ENCODE measurements at regions not wholly inside any gene's neighbourhood (a gene's known extent, or its start where the extent isn't known, plus 50 kb on each side); places are given as distances from the start of the nearest gene placed in this dataset.

- H3K27me3 ChIP-seq (ENCODE audit: insufficient read depth, poor library complexity, severe bottlenecking) = no peaks in the 10 kb centered on the region
- H3K27ac ChIP-seq (replicated peaks) = no peak overlapping the region
- TF ChIP-seq SPI1 (IDR thresholded peaks at IDR 0.05; ENCODE audit: borderline replicate concordance, low read depth) = peak; percentile 97
- TF ChIP-seq, protein P1, sequence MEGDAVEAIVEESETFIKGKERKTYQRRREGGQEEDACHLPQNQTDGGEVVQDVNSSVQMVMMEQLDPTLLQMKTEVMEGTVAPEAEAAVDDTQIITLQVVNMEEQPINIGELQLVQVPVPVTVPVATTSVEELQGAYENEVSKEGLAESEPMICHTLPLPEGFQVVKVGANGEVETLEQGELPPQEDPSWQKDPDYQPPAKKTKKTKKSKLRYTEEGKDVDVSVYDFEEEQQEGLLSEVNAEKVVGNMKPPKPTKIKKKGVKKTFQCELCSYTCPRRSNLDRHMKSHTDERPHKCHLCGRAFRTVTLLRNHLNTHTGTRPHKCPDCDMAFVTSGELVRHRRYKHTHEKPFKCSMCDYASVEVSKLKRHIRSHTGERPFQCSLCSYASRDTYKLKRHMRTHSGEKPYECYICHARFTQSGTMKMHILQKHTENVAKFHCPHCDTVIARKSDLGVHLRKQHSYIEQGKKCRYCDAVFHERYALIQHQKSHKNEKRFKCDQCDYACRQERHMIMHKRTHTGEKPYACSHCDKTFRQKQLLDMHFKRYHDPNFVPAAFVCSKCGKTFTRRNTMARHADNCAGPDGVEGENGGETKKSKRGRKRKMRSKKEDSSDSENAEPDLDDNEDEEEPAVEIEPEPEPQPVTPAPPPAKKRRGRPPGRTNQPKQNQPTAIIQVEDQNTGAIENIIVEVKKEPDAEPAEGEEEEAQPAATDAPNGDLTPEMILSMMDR (IDR thresholded peaks at IDR 0.05; ENCODE audit: insufficient read depth, low read length) = no peak
- no peak for DNase-seq (ENCODE audit: low read depth in 1 of 2, low spot score in 1 of 2)
- no peak overlapping the region for H3K4me3 ChIP-seq (replicated peaks; ENCODE audit: insufficient read depth, low read length)
Observed at GRCh38 chr12:24705741-24706358, 243.1 kb downstream of the BCAT1 start.

GRCh38 chr12:24705216-24705615 lies 243.7 kb downstream of the BCAT1 start:
- no peak overlapping the region for H3K4me3 ChIP-seq (replicated peaks; ENCODE audit: insufficient read depth, low read length)
- DNase-seq (ENCODE audit: low read depth in 1 of 2, low spot score in 1 of 2) = no peak
- H3K27ac ChIP-seq (replicated peaks) = no peak overlapping the region
- no peaks in the 10 kb centered on the region for H3K27me3 ChIP-seq (ENCODE audit: insufficient read depth, poor library complexity, severe bottlenecking)
- no peak for TF ChIP-seq GABPA (IDR thresholded peaks at IDR 0.05; ENCODE audit: low read depth)
- TF ChIP-seq POLR2AphosphoS5 (IDR thresholded peaks at IDR 0.05; ENCODE audit: low read depth) = no peak
- no peak for TF ChIP-seq SPI1 (IDR thresholded peaks at IDR 0.05; ENCODE audit: borderline replicate concordance, low read depth)
- TF ChIP-seq, protein P1 (IDR thresholded peaks at IDR 0.05; ENCODE audit: insufficient read depth, low read length) = no peak
- no peak for TF ChIP-seq REST (IDR thresholded peaks at IDR 0.05; ENCODE audit: insufficient replicate concordance, low read depth)

GRCh38 chr12:24701343-24701742 lies 247.6 kb downstream of the BCAT1 start:
- no peak for DNase-seq (ENCODE audit: low read depth in 1 of 2, low spot score in 1 of 2)
- TF ChIP-seq REST (IDR thresholded peaks at IDR 0.05; ENCODE audit: insufficient replicate concordance, low read depth) = no peak
- TF ChIP-seq GABPA (IDR thresholded peaks at IDR 0.05; ENCODE audit: low read depth) = no peak
- TF ChIP-seq POLR2AphosphoS5 (IDR thresholded peaks at IDR 0.05; ENCODE audit: low read depth) = no peak
- TF ChIP-seq SPI1 (IDR thresholded peaks at IDR 0.05; ENCODE audit: borderline replicate concordance, low read depth) = no peak
- TF ChIP-seq, protein P1 (IDR thresholded peaks at IDR 0.05; ENCODE audit: insufficient read depth, low read length) = no peak

GRCh38 chr12:24698972-24699371 lies 249.9 kb downstream of the BCAT1 start:
- TF ChIP-seq GABPA (IDR thresholded peaks at IDR 0.05; ENCODE audit: low read depth) = no peak
- TF ChIP-seq, protein P1 (IDR thresholded peaks at IDR 0.05; ENCODE audit: insufficient read depth, low read length) = no peak
- TF ChIP-seq POLR2AphosphoS5 (IDR thresholded peaks at IDR 0.05; ENCODE audit: low read depth) = no peak
- no peak for TF ChIP-seq REST (IDR thresholded peaks at IDR 0.05; ENCODE audit: insufficient replicate concordance, low read depth)
- TF ChIP-seq SPI1 (IDR thresholded peaks at IDR 0.05; ENCODE audit: borderline replicate concordance, low read depth) = no peak
- DNase-seq (ENCODE audit: low read depth in 1 of 2, low spot score in 1 of 2) = no peak

More at GRCh38 chr12:24701343-24701742, 247.6 kb downstream of the BCAT1 start:
- H3K27ac ChIP-seq (replicated peaks) = no peak overlapping the region
- H3K4me3 ChIP-seq (replicated peaks; ENCODE audit: insufficient read depth, low read length) = no peak overlapping the region
- no peaks in the 10 kb centered on the region for H3K27me3 ChIP-seq (ENCODE audit: insufficient read depth, poor library complexity, severe bottlenecking)

More at GRCh38 chr12:24698972-24699371, 249.9 kb downstream of the BCAT1 start:
- H3K4me3 ChIP-seq (replicated peaks; ENCODE audit: insufficient read depth, low read length) = no peak overlapping the region
- H3K27ac ChIP-seq (replicated peaks) = no peak overlapping the region
- H3K27me3 ChIP-seq (ENCODE audit: insufficient read depth, poor library complexity, severe bottlenecking) = no peaks in the 10 kb centered on the region
